Stomach (tissue), 8 donors: ENCODE measurements at regions not wholly inside any gene's neighbourhood (a gene's known extent, or its start where the extent isn't known, plus 50 kb on each side); places are given as distances from the start of the nearest gene placed in this dataset.

ENCODE experiments used
- DNase-seq, 2 donors: peaks; one replicate each; pipeline versions ENCODE4 v3.0.0 to v3.0.0-alpha.2; 2013 to 2019
- H3K27ac ChIP-seq, 5 donors: fragments of 200-600 bp in 4 of 5; sonication (generic) in 4 of 5; one replicate each; pipeline ENCODE4 v1.5.1; 2013 to 2019; ENCODE audit warnings: mild to moderate bottlenecking in 1 of 5, moderate library complexity in 1 of 5
- H3K27me3 ChIP-seq, 3 donors: fragments of 200-600 bp; sonication (generic); one replicate each; pipeline ENCODE4 v1.5.1; 2017 to 2019; ENCODE audit warnings: mixed run types in 1 of 3
- H3K36me3 ChIP-seq, 4 donors: fragments of 200-600 bp; sonication (generic); 1 replicate in 3 of 4; 2 replicates in 1 of 4; pipeline ENCODE4 v1.5.1; 2016 to 2019
- H3K4me1 ChIP-seq, 4 donors: fragments of 200-600 bp; sonication (generic); one replicate each; pipeline ENCODE4 v1.5.1; 2016 to 2019
- H3K4me3 ChIP-seq, 4 donors: fragments of 200-600 bp; sonication (generic) in 3 of 4; one replicate each; pipeline ENCODE4 v1.5.1; 2016 to 2019; ENCODE audit warnings: mild to moderate bottlenecking in 1 of 4
- H3K9me3 ChIP-seq, 4 donors: fragments of 200-600 bp; sonication (generic); one replicate each; pipeline ENCODE4 v1.5.1; 2016 to 2019
- EP300 ChIP-seq: sonication (generic); formaldehyde crosslinking; IDR thresholded peaks from one replicate; pipeline ENCODE4 v1.6.1; 2017; ENCODE audit warnings: antibody characterized with exemption
- POLR2A ChIP-seq, 4 donors: fragments of 450-650 bp; IDR thresholded peaks; one replicate each; pipeline ENCODE4 v1.6.1; 2016; ENCODE audit warnings: antibody characterized with exemption in 4 of 4, control low read depth in 2 of 4, mild to moderate bottlenecking in 1 of 4, moderate library complexity in 1 of 4
- POLR2AphosphoS5 ChIP-seq, 3 donors: sonication (generic); formaldehyde crosslinking; IDR thresholded peaks; one replicate each; pipeline ENCODE4 v1.6.1; 2016; ENCODE audit warnings: antibody characterized with exemption in 3 of 3
- WGBS, 5 donors: extraction: QIAGEN DNeasy Blood & Tissue Kit in 3 of 5; methylation state at CpG; one replicate each; pipeline versions ENCODE4 v1.1.5 to v1.1.7; 2013 to 2018; 5-methylcytosine and 5-hydroxymethylcytosine counted together
- intact Hi-C: fragments of 100-400 bp; cut with DNase I; formaldehyde crosslinking; loops from one replicate; pipeline ENCODE4 v1.15.1; 2023; ENCODE audit warnings: low total_unique reads
- TF ChIP-seq, protein P1 (sequence below), 7 experiments: fragments of 450-650 bp in 4 of 7; fragments of 200-600 bp in 3 of 7; sonication (generic) in 3 of 7; IDR thresholded peaks; one replicate each; pipeline ENCODE4 v1.5.1; 2016 to 2019; ENCODE audit warnings: antibody characterized with exemption in 7 of 7, control low read depth in 2 of 7, mild to moderate bottlenecking in 1 of 7
- donor health status: healthy with polysubstance abuse.
- donor health status: Bipolar disorder and iron deficiency.
- donor health status: healthy.

DNA sequence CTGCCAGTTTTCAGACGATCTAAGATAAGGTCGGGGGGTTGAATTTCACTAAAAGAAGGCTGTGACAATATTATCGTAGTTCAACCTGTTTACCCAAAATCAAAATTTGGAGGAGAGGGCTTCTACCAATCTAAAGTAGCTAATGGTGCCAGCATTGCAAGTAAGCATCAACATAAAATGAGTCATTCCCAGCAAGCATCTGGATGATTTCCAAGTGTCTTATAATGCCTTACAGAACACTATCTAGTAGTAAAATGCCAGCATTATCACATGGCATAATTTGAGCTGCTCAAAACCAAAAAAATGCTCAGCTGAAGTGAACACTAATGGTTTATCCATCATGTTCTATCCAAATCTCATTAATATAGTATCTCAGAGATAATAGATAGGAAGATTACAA lies 1193.9 kb downstream of the DNAJB9 start:
- intact Hi-C loops, result no loop called here
- no peak overlapping the region for H3K4me3 ChIP-seq
- no peak overlapping the region for H3K27ac ChIP-seq
- peaks cover 0 to 15% (median 6%) of the 10 kb centered on the region in 4 donors for H3K9me3 ChIP-seq
- no peaks in the 10 kb centered on the region for H3K4me1 ChIP-seq
- H3K36me3 ChIP-seq, result no peaks in the 10 kb centered on the region
- TF ChIP-seq, protein P1, sequence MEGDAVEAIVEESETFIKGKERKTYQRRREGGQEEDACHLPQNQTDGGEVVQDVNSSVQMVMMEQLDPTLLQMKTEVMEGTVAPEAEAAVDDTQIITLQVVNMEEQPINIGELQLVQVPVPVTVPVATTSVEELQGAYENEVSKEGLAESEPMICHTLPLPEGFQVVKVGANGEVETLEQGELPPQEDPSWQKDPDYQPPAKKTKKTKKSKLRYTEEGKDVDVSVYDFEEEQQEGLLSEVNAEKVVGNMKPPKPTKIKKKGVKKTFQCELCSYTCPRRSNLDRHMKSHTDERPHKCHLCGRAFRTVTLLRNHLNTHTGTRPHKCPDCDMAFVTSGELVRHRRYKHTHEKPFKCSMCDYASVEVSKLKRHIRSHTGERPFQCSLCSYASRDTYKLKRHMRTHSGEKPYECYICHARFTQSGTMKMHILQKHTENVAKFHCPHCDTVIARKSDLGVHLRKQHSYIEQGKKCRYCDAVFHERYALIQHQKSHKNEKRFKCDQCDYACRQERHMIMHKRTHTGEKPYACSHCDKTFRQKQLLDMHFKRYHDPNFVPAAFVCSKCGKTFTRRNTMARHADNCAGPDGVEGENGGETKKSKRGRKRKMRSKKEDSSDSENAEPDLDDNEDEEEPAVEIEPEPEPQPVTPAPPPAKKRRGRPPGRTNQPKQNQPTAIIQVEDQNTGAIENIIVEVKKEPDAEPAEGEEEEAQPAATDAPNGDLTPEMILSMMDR (IDR thresholded peaks at IDR 0.05), result no peak
- no peak for DNase-seq
- WGBS, 5 donors, result 72 to 83% (median 77%) methylated on average over 3 of the region's 3 CpGs
- no peaks in the 10 kb centered on the region for H3K27me3 ChIP-seq

DNA sequence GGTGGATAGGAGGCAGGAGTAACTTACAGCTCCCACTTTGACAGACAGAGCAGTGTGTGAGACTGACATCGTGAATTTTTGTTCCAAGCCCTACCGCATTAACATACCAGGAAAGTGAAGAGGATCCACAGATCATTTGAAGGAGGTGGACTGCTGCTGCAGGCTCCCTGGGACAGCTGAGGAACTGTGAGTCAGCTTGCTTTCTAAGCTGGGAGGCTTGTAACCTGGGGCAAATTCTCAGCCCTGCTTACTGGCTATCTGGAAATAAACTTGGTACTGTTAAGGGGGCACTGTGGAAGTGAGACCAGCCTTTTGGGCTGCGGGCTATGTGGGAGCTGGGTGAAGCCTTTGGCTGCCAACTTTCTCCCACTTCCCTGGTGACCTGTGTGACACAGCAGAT lies 1202.5 kb downstream of the DNAJB9 start:
- WGBS, 5 donors, result 82 to 96% (median 92%) methylated on average over 3 of the region's 3 CpGs
- TF ChIP-seq, protein P1 (IDR thresholded peaks at IDR 0.05), result no peak
- TF ChIP-seq POLR2A (IDR thresholded peaks at IDR 0.05) (no peak), EP300 (no peak), POLR2AphosphoS5 (IDR thresholded peaks at IDR 0.05) (no peak)
- H3K4me1 ChIP-seq, result no peaks in the 10 kb centered on the region

DNA sequence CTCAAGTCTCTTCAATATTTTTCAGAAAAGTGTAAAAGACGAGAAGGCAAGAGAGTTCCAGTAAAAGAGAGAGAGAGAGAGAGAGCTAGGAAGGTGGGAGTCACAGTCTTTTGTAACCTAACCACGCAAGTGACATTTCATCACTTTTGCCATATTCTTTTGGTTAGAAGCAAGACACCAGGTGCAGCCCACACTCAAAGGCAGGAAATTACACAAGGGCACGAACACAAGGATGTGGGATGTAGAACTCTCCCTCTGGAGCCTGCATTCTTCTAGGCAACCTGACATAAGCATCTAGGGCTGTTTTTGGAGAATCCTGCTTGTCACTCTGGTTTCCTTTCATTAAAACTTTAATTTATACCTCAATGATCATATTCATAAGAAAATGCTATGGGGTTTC lies 1213.1 kb downstream of the DNAJB9 start:
- intact Hi-C loops, result no loop called here
- no peak overlapping the region for H3K27ac ChIP-seq
- no peaks in the 10 kb centered on the region for H3K9me3 ChIP-seq
- no peaks in the 10 kb centered on the region for H3K4me1 ChIP-seq
- TF ChIP-seq POLR2AphosphoS5 (IDR thresholded peaks at IDR 0.05) (no peak), POLR2A (IDR thresholded peaks at IDR 0.05) (no peak), EP300 (no peak)
- TF ChIP-seq, protein P1 (IDR thresholded peaks at IDR 0.05), result no peak
- H3K4me3 ChIP-seq, result no peak overlapping the region
- no peaks in the 10 kb centered on the region for H3K36me3 ChIP-seq
- 60 to 70% (median 70%) methylated on average over 3 of the region's 3 CpGs for WGBS, 5 donors
- no peak for DNase-seq
- H3K27me3 ChIP-seq, result no peaks in the 10 kb centered on the region

More for the DNA sequence above, 1202.5 kb downstream of the DNAJB9 start:
- intact Hi-C loops, result no loop called here
- H3K9me3 ChIP-seq, result peaks cover 0 to 16% (median 0%) of the 10 kb centered on the region in 4 donors
- H3K4me3 ChIP-seq, result no peak overlapping the region
- H3K36me3 ChIP-seq, result no peaks in the 10 kb centered on the region
- no peak for DNase-seq
- H3K27me3 ChIP-seq, result no peaks in the 10 kb centered on the region
- no peak overlapping the region for H3K27ac ChIP-seq

DNA sequence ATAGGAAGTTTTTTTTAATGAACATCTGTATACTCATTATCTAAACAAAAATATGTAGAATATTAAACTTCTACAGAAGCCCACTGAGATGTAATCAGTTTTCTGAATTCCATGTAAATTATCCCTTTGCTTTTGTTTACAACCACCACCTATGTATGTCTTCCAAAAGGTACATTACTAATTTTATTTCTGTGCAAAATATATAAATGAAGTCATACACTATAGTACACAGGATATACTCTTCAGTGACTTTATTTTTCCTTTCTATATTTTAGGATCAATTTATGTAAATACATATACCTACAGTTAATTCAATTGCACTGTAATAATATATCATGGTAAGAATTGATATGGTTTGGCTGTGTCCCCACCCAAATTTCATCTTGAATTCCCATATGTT lies 1236.9 kb downstream of the DNAJB9 start:
- TF ChIP-seq POLR2A (IDR thresholded peaks at IDR 0.05), result no peak
- TF ChIP-seq EP300, result no peak
- TF ChIP-seq, protein P1 (IDR thresholded peaks at IDR 0.05), result no peak
- no peak for TF ChIP-seq POLR2AphosphoS5 (IDR thresholded peaks at IDR 0.05)
- no peak for DNase-seq
- Histone ChIP-seq H3K36me3 (no peaks in the 10 kb centered on the region), H3K27me3 (no peaks in the 10 kb centered on the region), H3K9me3 (peaks cover 0 to 13% (median 4%) of the 10 kb centered on the region in 4 donors), H3K4me1 (no peaks in the 10 kb centered on the region), H3K27ac (no peak overlapping the region), H3K4me3 (no peak overlapping the region)
- intact Hi-C loops, result no loop called here
